T-helper 1 cell (primary cell): ENCODE measurements at regions not wholly inside any gene's neighbourhood (a gene's known extent, or its start where the extent isn't known, plus 50 kb on each side); places are given as distances from the start of the nearest gene placed in this dataset.
A peak's percentile ranks its signal among the peaks of the same experiment; 100 is the strongest.

Experiments
- DNase-seq, 5 donors: peaks; one replicate each; pipeline ENCODE4 v3.0.0-alpha.2; 2012 to 2020

DNA sequence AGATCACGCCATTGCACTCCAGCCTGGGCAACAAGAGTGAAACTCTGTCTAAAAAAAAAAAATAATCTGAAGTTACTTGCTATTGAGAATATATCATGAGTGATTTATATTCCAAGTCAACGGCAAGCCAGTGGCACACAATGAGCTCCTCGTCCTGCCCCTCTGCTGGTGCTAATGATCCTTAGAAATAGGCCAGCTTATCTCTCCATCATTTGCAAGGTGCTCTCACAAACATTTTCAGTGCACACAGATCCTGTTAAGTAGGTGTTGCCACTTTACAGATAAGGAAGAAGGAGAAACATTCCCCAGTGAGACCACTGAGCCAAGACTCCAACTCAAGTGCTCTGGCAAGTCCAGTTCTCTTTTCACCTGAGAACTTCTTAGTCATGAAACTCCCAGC lies 91.3 kb upstream of the GPR45 start:
- no peak for DNase-seq

- DNase-seq = no peak
Observed at GRCh38 chr2:105154119-105154818, 87.3 kb upstream of the GPR45 start.

DNA sequence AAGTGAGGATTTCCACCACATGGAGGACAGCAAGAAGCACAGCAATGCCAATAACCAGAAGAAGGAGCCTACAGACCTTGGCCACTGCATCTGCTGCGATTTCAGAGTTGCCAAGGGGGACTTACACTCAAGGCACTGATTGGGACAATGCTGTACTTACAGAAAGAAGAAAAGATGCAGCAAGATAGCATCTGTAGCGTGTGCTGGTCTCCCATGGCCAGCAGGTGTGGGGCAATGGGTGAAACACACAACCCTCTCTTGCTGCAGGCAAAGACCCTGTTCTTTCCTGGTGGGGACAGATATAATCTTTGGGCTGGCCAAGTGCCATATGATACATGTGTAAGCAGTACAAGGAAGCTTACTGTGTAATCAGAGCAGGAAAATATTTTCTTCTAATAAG lies 85.4 kb upstream of the GPR45 start:
- no peak for DNase-seq

DNA sequence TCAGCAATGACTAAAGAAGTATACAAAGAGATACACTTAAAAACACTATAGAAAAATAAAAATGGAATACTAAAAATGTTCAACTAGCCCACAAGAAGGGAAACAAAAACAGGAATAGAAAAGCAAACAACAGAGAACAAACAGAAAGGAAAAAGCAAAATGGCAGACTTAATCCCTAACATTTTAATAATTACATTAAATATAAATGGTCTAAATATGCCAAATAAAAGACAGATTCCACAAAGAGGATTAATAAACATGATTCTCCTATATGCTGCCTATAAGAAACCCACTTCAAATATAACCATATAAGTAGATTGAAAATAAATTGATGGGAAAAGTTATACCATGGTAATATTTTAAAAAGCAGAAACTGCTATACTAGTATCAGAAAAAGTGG lies 83.5 kb upstream of the GPR45 start:
- no peak for DNase-seq

- DNase-seq = no peak
Observed at GRCh38 chr2:105166688-105167087, 74.9 kb upstream of the GPR45 start.

DNA sequence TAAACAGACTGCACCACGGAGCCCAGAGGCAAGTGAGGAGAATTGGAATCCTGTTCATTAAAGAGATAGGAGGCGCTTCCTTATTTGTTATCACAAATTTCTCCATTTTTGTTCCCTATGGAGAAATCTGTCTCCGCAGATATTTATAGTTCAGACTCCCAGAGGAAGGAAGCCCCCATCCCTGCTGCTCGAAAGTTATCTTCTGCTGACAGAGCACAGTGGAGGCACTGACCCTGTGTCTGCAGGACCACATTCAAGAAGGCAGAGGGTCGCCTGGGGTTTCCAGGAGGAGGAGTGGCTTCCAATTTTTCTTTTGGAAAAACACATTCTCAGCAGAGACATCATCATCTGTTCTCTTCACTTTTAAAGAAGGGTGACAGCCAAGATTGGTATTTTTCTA lies 73.0 kb upstream of the GPR45 start:
- no peak for DNase-seq

- DNase-seq = no peak
Observed at GRCh38 chr2:105175231-105175630, 66.3 kb upstream of the GPR45 start.

DNA sequence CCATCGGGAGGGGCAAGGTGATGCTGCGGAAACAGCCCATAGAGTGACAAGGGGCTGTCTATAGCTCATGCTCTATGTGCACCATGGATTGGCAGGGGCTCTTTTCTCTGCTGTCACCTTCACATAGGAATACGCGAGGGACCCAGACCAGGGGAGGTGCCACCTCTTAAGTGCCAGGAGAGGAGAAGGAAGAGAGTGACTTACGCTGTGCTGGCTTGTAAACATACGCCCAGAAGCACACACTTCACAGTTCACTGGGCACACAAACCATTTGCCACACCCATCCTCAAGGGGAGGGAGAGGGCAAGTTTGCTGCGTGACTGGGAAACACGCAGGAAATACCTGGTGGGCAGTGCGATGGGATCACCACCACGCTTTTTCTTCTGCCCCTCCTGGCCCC lies 65.1 kb upstream of the GPR45 start:
- no peak for DNase-seq

GRCh38 chr2:105177008-105177407 lies 64.5 kb upstream of the GPR45 start:
- no peak for DNase-seq

DNA sequence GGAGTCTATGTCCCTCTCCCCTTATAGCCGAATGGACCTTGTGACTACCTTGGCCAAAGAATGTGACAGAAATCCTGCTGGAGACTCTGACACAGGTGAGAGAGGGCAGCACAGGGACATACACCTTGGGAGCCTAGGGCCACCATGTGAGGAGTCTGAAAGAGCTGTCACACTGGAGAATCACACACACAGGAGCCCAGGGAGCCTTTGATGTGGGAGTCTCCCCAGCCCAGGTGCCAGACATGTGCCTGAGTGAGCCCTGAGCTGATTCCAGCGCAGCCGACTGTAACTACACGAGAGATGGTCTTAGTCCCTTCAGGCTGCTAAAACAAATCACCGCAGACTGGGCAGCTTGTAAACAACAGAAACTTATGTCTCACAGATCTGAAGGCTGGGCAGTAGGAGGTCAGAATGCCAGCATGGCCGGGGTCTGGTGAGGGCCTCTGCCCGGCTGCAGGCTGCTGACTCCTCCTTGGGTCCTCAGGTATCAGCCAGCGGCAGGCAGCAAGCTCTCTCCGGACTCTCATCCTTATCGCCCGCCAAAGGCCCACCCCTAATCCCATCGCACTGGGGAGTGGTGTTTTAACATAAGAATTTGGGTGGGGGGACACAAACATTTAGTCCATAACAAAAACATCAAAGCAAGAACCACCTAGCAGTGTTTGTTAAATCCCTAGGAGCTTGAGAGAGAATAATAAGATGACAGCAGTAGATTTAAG lies 63.8 kb upstream of the GPR45 start:
- no peak for DNase-seq

DNA sequence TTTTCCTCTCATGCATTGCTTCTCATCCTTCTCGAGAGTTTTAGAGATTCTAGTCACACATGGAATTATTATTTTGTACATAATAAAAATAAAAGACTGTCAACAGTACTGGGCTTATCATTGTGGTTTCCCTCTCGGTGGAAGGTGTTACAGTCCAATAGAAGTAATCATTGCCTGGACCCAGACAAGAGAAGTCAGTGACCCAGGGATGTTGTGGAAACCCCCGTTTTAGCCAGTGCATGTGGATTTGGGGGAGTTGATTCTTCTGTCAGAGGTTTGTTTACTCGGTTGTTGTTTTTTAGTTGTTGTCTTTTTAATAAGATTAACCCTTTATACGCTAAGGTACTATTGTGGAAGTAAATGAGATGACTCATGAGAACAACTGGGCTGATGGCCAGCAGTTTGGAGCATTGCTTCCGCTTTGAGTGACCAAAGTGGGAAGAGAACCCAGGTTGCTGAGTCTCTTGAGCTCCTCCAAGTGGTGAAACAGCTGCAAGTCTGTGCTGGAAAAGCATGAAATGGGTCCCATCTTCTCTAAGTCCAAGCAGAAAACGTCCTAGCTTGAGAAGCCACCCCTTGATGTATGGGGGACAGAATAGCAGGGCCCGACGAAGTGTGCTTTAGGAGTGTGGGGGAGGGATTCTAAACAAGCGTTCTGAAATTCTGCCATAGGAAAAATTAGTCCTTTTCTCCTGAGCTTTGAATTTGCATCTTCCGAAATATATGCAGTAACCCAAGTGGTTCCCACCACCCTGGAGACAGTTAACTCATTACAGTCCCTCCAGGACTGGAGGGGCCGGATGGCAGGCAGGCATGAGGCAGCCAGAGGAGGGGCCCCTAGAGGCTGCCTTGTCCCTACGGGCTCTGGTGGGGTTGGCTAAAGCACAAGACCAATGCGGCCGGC lies 61.8 kb upstream of the GPR45 start:
- no peak for DNase-seq

DNA sequence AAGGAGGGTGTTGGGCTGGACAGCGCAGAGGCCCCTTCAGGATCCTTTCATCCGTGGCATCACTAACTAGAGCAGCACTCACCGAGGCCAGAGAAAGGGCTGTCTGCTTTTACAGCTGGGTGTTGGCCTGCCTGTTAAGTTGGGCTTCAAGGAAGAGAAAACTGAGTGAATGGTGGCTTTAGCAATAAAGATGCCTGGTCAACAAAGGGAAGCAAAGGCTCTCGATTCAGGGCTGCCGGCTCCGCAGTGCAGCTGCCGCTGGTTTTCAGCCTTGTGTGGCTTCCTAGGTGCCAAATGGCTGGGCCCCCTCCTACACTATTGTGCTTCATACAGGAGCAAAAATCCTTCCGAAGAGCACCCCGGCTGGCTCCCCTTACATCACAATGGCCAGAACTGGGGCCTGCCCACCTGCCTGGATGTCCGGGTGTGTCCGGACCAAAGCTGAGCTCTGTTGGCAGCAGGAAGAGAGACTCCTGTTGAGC lies 61.0 kb upstream of the GPR45 start:
- DNase-seq = no peak

GRCh38 chr2:105181282-105181681 lies 60.3 kb upstream of the GPR45 start:
- no peak for DNase-seq

GRCh38 chr2:105183555-105184323 lies 57.8 kb upstream of the GPR45 start:
- DNase-seq = no peak

DNA sequence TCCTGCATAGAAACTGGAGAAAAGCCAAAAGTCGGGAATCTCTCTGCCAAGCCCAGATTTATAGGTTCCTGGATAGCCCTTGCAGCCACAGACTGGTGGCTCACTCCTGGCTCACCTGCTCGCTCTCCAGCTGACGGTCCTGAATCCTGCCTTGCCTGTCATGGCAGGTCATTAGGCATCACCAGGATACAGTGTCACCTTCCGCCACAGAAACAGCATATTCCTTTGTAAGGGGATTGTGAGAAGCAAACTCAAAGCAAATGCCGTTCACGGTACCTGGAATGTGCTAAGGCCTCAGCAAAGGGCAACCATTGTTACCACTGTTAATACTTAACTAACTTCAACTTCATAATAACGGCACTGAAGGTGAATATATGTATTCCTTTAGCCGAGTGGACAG lies 57.1 kb upstream of the GPR45 start:
- no peak for DNase-seq

DNA sequence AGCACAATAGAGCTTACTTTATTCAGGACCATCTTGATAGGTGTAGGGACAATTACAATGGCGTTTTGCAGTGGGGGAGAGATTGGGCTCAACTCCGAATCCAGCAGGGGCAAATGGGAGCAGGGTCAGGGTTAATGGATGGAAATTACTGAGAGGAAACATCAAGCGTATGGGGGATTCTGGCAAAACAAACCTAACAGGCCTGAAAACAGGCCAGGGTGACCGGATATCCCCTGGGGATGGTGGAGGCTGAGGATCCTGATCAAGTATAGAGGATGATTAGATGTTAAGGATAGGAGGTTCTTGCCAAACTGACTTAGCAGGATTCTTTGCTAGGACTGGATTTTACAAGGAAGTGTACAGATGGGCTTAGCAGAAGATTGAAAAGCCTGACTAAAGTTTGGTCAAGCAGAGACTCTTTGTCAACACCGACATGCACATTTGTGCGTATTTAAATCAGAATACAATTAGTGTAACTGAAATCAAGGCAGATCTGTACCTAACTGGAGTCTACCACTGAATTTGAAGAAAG lies 54.5 kb upstream of the GPR45 start:
- DNase-seq = no peak

DNA sequence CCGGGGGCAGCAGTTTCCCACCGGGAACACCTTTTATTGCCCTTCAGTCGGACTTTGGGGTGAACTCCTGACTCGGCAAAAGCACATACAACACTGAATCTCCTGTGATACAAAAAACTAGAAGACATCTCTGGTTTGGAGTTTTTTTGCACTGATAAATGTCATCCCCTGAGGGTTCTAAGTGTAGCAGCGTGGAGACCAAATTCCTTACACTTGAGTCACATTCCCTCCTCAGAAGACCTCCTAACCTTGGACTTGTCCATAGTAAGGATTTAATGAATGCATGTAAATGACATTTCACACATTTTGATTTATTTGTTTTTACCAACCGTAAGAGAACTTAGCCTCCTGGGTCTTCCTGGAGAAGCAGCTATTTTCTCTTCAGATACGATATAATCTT lies 54.0 kb upstream of the GPR45 start:
- DNase-seq = no peak

GRCh38 chr2:105188343-105188742 lies 53.2 kb upstream of the GPR45 start:
- peak in 1 of 5 donors; percentile 19 for DNase-seq
